ENCODE measurements at regions not wholly inside any gene's neighbourhood (a gene's known extent, or its start where the extent isn't known, plus 50 kb on each side); places are given as distances from the start of the nearest gene placed in this dataset.
"Not testable (repeated sequence)": the region's sequence is repeated elsewhere in the genome, so short reads cannot be mapped to it uniquely, and the experiment has no call there.

DNA sequence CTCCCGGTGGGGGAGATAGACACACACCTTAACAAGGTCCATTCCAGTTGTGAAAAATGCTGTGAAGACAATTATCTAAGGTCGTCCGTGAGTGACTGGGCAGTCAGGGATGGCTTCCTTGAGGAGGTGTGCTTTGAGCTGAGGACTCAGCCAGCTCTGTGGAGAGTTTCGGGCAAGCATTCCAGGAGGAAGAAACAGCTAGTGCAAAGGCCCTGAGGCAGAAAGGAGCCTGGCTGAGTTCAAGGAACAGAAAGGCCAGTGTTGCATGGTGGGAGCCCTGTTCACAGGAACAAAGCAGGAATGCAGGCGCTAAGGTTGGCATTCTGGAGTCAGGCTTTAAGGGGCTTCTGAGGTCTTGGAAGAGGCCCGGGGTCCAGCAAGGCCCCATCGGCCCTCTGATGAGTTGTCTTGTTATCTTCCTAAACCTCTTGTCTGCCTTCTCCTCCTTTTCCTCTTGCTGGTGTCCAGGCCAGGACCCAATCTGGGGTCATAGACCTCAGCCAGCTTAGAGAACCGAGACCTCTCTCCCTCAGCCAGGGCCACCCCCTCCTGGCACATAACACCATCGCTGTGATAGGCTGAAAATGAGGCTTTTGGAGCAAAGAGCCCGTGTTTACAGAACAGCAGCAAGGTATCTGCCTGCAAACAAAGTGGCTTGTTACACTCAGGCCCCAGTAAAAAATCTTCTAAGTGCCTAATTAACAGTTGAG, 270.2 kb upstream of the MVB12B start:
- no peak for DNase-seq (ENCODE audit: low spot score)

DNA sequence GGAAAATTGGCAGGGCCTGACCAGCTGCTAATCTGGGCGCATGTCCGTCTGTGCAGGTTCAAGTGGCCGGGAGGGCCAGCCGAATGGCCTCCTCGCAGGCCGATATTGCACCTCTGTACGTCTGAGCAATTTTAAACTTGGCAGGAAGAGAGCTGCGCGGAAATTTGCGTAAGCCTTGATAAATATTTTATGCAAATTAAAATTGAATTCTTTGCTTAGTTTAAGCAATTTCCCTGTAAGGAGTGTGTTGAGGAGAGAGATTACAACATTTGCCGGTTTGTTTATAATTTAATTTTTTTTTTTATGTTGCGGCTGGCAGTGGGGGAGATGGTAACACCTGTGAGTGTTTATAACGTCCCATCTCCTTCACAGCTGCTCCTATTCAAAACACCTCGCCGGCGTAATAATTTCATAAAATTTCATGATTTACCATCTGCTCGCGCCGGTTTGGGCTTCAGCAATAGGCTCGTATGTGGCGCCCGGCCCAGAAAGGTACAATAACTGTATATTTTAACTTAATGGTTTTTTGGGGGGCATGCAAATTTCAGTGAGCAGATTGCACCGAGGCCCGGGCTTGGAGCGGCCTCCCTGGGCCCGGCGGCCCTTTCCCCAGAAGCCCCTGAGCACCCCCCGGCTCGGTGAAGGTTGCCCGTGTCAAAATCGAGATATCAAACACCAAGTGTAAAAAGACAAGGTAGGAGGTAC, 269.4 kb upstream of the MVB12B start:
- no peak for DNase-seq (ENCODE audit: low spot score)

DNA sequence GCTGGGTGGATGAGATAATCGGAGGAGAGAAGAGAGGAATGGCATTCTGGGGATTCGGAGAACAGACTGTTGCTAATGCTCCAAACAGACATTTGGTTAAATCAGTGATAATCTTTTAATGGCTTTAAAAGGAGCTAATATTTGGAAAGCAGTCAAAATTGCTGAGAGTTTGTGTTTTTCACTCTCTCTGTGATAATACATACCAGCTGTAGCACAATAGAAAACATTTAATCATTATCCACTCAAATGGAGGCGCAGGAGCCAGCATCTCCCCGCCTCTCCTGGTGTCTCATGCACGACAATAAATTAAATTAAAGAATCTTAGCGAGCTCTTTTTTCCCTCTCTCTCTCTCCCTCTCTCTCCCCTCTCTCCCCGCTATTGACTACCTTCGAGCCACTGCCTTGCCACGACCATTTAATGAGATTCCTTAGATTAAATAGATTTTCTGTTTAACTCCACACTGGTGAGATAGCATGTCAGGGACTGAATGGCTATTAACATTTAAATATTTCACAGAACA, 268.6 kb upstream of the MVB12B start:
- DNase-seq (ENCODE audit: low spot score): no peak

DNA sequence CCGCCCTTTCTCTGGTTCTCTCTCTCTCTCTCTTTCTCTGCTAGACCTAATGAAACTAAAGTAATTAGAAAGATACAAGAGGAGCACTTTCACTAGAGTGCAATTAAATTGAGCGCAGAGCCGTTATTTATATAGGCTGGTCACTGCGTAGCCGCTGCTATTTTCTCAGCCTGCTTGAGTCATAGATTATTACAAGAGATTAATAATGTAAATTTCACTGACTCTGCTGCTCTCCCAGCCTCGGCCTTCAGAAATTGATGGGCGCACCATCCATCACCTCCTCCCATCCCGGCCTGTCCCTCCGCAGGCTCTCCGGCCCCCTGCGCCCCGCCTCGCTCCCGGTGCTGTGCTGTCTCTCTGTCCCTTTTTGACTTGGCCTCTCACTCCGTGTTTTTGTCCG, 268.0 kb upstream of the MVB12B start:
- no peak for DNase-seq (ENCODE audit: low spot score)

DNA sequence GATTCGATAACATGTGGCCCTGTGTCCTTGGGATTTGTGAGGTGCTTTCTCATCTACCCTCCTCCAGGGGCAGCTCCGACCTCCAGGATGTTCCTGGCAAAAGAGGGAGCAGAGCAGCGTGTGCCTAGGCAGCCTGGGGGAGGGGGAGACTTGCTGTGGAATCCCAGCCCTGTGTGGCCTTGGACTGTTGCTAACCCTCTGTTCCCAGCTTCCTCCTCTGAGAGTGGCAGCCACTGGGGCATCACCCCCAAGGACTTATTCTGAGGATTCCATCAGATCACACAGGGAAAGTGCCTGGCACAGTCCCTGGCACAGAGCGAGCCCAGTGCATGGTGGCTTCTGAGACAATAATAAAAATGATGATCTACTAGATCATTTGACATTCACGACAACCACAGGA, 265.1 kb upstream of the MVB12B start:
- DNase-seq (ENCODE audit: low spot score): no peak

DNA sequence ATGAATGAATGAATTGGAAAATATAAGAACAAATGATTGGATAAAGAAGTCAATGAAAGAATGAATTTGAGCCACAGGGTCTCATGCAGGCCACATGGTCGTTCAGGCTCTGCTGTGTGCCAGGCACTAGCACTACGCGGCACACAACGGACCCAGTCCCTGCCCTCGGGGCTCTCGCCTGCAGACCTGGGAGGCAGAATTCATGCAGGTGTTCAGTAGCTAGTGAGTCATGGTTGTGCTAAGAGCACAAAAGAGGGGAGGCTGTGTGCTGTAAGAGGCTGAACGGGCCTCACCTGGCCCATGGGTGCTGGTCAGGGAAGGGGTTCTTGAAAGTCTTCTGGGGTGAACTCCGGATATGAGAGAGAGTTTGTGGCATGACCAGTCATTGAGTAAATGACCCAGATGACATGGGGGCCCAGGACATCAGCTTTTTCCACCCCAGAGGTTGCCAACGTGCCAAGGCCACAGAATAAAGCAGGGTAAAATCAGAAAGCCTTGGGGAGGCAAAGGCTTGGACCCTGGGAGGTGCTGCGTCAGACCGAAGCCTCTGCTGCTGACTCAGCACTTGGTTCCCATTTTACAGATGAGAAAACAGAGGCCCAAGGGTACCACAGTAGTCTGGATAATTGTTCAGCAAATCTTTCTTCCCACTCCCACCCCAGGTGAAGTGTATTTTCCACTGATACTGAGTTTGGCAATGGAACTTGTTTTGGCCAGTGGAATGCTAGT, 264.3 kb upstream of the MVB12B start:
- no peak for DNase-seq (ENCODE audit: low spot score)

DNA sequence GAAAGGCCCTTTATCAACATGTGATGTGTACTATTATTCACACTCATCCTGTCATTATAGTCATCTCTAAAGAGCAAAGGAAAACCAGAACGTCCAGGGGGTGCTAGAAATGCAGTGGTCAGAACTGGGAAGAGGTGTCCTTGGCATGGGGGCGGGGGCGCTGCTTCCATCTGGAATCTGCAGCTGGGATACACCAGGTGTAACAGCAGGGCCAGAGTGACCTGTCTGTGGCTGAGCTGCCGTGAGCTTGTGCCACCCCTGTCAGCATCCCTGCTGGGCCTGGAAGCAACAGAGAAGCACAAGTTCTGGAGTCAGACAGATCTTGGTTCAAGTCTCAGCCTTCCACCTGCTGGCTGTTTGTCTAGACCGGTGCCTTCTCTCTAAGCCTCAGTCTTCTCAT, 263.3 kb upstream of the MVB12B start:
- DNase-seq (ENCODE audit: low spot score): no peak

DNA sequence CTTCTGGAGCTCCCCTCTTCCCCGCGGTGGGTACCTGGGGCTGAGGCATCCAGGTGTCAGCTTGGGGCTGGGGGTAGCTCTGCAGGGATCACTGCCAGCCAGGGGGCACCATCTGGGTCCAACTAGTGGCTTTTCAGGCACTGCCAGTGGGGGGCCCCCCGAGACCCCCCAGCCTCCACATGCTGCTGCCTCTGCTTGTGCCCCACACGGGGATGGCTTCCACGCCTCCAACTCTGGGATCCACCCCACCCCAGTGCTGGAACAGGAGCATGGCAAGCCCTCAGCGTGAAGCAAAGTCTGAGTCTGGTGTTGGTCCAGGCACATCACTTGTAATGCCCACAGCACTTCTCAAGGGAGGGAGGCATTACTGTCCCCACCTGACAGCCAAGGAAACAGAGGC, 260.5 kb upstream of the MVB12B start:
- no peak for DNase-seq (ENCODE audit: low spot score)

DNA sequence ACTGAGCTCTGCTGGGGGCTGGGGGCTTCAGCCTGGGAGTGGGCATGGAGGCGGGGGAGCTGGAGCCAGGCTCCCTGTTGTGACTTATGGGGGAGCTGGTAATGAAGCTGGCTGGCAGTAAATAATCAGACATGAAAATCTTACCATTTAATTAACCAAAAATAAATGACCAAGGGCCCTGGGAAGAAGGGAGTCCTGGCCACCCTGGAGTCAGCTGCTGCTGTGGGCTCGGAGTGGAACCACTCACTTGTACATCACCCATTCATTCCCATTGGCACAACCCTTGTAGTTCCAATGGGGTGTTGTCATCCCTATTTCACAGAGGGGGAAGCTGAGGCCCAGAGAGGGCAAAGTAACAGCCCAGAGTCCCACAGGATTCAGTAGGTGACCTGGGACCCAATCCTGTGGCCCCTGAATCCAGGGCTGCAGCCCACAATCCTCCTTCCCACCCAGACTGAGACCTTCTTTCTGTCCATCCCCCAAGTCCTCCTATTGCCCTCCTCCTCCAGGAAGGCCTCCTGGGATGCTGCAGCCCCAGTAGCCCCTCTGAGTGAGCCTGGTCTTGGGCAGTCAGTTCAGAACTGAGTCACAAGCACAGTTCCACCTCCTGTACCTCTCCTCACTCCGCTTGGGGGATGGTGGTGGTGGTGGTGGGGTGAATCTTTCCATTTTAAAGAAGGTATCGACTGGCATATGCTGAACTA, 259.4 kb upstream of the MVB12B start:
- DNase-seq (ENCODE audit: low spot score): no peak

DNA sequence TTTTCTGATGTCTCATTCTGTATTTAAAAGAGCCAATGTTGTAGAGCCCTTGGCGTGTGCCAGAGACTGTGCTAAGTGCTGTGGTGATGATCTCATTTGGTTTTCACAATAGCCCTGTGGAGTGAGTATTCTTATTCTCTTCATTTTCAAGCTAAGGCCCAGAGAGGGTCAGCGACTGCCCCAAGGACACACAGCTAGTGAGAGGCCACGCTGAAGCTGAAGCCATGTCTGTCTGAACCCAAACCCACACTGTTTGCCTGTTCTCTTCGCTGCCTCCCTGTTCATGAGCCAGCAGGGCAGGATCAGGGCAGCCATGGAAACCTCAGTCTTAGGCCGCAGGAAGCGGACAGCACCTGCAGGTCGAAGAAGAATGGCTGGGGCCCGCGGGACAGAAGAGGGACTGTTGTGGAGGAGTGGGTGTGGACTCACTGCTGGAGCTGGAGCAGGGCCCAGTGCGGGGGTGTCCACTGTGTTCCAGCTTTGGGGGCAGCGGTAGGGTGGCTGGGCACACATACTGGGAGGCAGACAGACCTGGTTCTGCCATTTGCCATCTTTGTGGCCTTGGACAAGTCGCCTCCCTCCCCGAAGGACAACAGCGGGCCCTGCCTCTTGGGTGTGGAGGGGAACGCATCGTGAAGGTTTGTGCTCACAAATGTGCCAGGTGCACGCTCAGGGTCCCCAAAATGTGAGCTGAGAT, 257.9 kb upstream of the MVB12B start:
- no peak for DNase-seq (ENCODE audit: low spot score)

DNA sequence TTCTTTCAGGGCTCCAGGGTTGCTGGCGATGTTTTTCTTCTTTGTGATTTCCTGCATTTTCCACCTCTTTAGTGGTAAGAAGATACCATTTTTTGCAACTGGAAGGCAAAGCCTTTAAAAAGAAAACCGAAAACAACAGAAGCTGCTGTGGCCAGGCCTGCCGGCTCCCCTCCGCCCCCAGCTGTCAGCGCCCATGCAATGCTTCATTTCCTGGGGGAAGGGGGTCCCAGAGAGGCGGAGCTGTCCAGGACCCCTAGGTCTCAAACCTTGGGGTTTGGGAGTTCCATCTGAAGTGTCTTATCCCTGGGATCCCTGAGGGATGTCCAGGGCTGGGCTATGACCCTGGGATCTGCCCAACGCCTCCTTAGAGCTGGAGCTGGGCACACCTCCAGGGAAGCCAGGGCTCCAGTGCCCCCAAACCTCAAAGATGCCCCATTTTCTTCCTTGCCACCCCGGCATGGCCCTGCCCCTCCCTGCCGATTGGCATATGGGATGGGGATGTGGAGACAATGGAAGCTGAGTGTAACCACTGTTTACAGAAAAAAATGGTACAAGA, 257.2 kb upstream of the MVB12B start:
- DNase-seq (ENCODE audit: low spot score): no peak

DNA sequence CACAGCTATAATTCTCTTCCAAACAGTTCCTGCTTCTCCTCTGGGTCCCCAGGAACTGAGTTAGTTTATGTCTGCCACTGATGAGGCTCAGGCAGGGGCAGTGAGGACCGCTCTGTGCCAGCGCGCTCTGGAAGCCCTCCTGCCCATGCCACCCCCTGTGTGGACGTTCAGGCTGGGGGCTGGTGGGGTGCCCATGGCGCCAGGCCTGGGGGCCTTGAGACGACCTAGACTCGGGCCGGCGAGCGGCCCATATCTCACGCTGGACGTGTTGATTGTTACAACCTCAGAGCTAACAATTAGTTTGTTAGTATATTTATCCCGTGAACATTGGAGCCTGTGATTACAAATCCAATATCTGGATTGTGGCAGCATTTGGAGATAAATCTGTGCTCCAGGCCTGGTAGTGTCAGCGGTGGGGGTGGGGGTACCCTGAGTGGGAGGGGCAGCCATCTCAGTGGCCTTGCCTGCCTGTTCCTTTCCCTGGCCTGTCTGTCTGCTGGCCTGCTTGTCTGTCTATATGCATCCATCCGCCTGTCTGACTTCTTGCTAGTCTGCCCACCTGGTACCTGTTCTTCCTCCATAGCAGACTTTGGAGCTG, 256.5 kb upstream of the MVB12B start:
- no peak for DNase-seq (ENCODE audit: low spot score)

DNA sequence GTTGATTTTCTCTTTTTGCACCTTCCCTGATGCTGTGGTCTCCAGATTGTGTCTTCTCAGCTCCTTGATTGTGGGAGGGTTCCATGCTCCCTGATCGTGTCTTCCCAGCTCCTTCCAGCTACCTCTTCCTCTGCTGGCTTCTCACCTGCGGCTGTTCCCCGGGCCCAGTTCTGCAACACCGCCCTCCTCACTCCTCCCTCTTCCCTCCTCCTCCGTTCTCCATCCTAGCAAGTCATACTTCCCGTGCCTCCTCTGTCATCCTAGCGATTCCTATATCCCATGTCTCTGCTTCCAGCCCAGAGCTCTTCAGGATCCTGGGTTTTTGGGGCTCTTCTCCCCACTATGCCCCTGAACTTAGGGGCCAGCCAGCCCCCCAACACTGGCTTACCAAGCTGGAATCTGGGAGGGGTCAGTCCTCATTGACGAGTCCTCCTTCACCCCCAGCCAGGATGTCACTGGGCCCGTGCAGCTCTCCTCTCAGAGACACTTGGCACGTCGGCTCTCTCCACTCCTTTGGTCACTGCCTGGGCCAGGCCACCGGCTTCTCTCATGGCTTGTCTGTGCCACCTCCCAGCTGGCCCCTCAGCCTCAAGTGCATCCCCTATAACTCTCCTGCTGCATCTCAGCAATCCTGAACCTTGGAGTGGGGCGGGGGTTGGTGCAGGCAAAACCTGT, 255.4 kb upstream of the MVB12B start:
- no peak for DNase-seq (ENCODE audit: low spot score)

DNA sequence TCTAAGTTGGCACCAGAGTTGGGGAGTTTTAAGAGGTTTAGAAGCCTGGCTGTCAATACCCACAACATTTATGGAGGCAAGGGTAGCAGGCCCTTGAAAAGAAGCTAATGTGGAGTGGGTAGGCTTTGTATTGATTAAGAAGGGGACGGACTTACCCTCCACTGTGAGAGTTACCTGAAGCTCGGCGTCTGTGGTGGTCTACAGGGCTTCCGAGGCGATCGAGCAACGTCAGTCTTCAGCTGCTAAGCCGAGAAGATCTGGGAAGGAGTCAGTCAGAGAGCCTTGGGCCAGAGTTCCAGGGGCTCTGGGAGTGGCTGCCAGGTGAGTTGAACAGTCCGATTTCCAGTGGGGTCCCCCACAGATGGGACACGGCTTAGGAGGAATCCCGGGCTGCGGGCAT, 249.0 kb upstream of the MVB12B start:
- DNase-seq (ENCODE audit: low spot score): not testable (repeated sequence)

DNA sequence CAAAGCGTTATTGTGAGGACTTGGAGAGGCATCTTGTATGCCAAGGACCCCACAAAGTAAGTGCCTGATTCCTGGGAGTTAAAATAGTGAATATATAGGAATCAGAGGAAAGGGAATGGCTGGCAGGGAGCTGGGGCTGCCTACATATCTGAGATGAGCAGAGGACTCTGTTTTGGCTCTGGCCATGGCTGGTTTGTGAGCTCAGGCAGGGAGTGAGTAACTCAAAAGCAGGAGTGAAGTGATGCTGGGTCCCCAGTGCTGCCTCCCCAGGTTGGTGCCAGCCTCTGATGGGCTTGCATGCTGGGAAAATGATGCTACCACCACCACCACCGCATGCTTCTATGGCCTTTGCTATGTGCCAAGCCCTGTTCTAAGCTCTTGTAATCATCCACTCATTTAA, 246.0 kb upstream of the MVB12B start:
- no peak for DNase-seq (ENCODE audit: low spot score)

DNA sequence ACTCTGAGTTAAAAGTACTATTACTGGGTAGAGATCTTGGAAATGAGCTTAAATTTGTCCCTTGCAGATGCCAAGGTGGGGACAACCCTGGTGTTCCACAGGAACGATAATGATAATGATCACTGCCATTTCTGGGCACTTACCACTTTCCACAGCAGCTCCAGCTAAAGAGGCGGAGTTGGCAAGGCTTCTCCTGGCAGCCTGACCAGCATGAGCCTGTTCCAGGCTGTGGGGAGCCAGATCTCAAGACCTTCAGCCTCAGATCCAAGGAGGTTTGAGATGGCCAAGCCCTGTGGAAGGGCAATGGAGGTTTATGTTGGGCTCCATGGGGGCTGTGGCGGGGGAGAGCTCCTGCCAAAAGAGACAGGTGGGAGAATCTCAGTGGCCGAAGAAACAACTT, 244.9 kb upstream of the MVB12B start:
- no peak for DNase-seq (ENCODE audit: low spot score)

DNA sequence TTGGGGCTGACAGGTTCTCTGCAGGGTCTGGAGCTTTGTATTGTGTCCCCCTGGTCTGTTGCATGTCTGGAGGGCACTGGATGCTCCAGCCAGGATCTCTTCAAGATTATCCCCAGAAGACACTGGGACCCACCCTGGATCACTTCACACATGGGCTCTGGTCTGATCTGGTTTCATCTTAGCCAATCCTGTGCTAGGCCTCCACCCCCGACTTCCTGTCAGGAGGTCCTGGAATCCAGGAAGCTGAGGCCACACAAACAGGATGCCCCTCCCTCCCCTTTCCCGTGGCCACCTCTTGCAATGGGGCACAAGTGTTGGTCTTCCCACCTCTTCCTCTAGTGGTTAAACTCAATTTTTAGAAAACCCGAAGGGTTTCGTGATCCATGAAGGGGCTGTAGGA, 242.6 kb upstream of the MVB12B start:
- DNase-seq (ENCODE audit: low spot score): no peak

DNA sequence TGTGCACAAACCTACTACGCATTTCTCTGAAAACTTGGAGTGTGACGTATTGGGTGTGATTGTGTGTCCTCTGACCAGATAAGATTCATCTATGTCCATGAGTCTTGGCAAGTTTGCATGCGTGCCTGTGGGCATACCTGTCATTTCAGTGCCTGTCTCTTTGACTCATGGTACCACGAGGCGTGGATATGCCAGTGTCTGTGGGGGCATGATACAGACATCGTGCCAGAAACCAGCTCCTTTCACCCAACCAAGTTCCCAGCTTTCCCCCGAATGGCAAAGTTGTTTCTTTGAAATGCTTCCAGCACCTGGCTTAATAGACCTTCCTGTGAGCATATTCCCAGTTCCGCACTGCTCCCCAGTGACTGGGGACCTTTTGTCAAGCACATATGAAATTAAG, 241.9 kb upstream of the MVB12B start:
- DNase-seq (ENCODE audit: low spot score): no peak

DNA sequence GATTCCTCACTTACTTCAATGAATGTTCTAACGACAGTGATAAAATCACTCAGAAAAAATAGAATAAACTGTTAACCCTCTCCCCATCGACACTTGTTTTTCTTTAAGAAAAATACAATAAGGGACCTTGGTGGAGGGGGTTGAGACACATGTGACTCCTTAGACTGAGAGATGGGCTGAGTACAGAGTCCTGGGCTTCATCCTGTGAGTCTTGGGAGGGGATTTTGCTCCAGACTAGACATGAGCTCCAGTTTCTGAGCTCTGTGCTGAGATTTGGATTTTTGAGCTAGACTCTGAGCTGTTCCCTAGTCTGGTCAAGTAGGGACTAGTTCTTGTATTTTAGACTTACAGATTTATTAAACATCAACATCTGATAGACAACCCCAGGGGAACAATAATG, 241.5 kb upstream of the MVB12B start:
- no peak for DNase-seq (ENCODE audit: low spot score)

DNA sequence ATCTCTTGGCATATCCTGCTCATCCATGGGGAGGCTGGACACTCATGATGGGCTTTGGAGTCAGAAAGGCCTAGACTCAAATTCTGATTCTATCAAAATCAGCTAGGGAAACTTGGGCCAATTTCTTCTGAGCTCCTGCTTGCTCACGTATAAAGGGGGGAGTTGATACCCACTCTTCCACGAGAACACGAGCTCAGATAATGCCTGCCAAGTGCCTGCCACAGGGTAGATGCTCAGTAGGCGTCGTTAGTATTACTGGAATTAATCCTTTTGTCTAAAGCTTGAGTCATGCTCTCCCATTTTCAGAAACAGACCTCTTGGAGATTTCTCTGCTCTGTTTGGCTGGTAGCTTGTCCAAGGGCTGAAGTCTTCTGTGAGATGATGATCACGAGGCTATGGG, 238.3 kb upstream of the MVB12B start:
- DNase-seq (ENCODE audit: low spot score): no peak

DNA sequence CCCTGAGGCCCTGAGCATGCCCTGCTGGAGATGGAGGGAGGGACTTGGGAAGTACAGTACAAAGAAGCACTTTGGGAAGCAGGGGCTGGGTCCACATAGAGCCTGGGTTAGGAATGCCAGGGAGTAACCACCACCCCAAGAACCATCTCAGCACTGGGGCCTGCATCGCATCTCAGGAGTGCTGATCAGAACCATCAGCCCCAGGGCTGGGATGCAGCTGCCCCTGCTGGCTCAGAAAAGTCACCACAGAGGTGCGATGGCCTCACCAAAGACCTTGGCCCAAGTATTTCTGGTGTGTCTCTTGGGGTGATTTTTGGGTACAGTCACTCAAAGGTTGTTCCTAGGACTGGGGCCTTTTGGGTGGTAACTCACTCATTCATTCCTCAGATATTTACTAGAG, 236.8 kb upstream of the MVB12B start:
- DNase-seq (ENCODE audit: low spot score): no peak

All from AG08396 (cell line).